ENCODE measurements at regions not wholly inside any gene's neighbourhood (a gene's known extent, or its start where the extent isn't known, plus 50 kb on each side); places are given as distances from the start of the nearest gene placed in this dataset.

DNA sequence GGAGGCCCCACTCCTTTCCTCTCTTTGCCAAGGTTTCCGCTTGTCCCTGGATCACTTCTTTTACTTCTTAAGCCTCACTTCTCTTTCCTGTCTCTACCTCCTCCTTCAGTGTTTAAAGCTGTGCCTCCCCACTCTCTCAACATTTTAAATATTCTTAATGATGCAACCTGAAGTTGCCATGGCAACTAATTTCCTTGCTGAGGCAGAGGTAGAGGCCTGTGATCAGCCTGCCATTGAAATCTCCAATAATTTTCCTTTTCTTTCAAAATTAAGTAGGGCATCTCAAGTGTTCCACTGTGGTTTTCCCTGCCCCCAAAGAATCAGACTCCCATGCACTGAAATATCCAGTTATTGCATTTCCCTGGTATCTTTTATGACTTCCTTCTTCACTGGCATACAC lies 108.6 kb upstream of the VRK1 start:
- H3K27ac ChIP-seq (ENCODE audit: low read depth, low read length): no peak overlapping the region
- H3K9ac ChIP-seq (ENCODE audit: low read length): no peak overlapping the region
- H3K4me3 ChIP-seq (ENCODE audit: low read depth, low read length): no peak overlapping the region
- H3K4me1 ChIP-seq (ENCODE audit: control insufficient read depth, insufficient read depth, low read length): peaks cover 2% of the 10 kb centered on the region
- H3K9me3 ChIP-seq (ENCODE audit: control insufficient read depth, insufficient read depth, low read depth, low read length): no peaks in the 10 kb centered on the region
- H3K27me3 ChIP-seq (ENCODE audit: control insufficient read depth, insufficient read depth, low read length): peaks cover 89% of the 10 kb centered on the region
- H3K36me3 ChIP-seq (ENCODE audit: control insufficient read depth, insufficient read depth, low read length): no peaks in the 10 kb centered on the region

DNA sequence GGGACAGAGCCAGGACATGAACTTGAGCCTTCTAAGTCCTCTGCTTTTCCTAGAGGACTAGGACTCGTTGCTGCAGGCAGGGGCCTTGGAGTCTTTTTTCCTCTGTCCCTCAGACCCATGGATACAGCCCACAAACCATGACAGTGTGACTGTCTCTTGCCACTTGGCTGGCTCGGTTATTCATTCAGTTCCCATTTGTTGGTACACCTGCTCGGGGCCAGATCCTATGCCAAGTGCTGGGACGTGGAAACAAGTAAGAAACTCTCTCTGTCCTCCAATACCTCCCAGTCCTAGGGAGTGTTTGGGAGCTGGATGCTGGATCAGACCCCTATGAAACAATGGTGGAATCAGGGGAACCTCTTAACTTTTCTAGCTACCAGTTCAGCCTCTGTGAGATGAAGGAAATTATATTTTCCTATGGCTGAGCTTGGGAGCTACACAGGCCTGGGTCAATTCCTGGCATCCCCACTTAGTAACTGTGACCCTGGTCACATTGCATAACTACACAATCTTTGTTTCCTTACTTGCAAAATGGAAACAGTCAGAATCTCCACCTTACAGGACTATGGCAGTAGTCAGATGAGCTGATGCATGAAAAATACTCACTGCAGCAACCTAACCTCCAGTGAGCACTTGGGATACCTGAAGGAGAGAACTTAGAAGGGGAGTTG lies 106.3 kb upstream of the VRK1 start:
- Histone ChIP-seq H3K36me3 (ENCODE audit: control insufficient read depth, insufficient read depth, low read length) (no peaks in the 10 kb centered on the region), H3K9me3 (ENCODE audit: control insufficient read depth, insufficient read depth, low read depth, low read length) (no peaks in the 10 kb centered on the region), H3K4me3 (ENCODE audit: low read depth, low read length) (no peak overlapping the region), H3K4me1 (ENCODE audit: control insufficient read depth, insufficient read depth, low read length) (peaks cover 14% of the 10 kb centered on the region), H3K27me3 (ENCODE audit: control insufficient read depth, insufficient read depth, low read length) (peaks cover 90% of the 10 kb centered on the region), H3K9ac (ENCODE audit: low read length) (no peak overlapping the region), H3K27ac (ENCODE audit: low read depth, low read length) (no peak overlapping the region)

DNA sequence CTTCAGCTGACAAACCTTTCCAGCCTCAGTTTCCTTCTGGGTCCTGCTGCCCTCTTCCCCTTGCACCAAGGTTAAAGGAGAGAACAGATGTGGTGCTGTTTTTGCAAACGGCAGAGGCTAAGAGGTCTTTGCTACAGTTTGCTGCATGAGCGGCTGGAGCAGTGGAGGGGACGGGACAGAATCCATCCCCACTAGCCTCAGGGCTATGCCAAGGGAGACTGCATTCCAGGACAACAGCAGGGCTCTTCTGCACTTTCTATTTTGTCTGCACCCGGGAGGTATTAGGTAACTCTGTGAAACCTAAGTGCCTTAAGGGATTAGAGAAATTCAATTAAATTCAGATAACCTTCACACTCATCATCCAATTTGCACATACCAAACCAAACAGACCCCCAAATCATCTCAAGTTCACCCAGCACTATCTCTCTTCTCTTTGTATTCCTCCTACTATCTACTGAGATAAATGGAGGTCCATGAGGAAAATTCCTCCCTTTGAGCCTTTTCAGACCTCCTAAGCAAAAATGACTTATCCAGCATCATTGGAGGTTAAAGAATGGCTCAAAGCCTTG lies 103.8 kb upstream of the VRK1 start:
- Histone ChIP-seq H3K9me3 (ENCODE audit: control insufficient read depth, insufficient read depth, low read depth, low read length) (no peaks in the 10 kb centered on the region), H3K4me3 (ENCODE audit: low read depth, low read length) (no peak overlapping the region), H3K36me3 (ENCODE audit: control insufficient read depth, insufficient read depth, low read length) (no peaks in the 10 kb centered on the region), H3K27me3 (ENCODE audit: control insufficient read depth, insufficient read depth, low read length) (peaks cover 98% of the 10 kb centered on the region), H3K9ac (ENCODE audit: low read length) (no peak overlapping the region), H3K27ac (ENCODE audit: low read depth, low read length) (no peak overlapping the region), H3K4me1 (ENCODE audit: control insufficient read depth, insufficient read depth, low read length) (peaks cover 14% of the 10 kb centered on the region)

DNA sequence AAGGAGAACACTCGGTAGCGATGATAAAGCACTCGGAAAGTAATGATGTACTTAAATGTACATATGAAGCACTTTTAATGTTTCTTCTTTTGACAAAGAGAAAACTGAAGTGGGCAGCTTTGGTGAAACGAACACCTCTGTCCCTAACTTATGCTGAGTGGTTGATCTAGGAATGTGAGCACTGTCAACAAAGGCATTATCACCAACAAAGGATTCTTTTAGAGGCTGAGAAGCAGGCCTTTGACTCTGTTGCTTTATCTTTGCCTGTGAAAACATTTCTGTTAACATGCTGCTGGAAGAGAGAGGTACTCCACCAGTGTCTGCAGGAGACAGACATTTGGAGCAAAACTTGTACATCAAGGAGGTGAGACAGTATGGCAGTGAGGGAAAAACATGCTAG lies 103.2 kb upstream of the VRK1 start:
- no peak overlapping the region for H3K27ac ChIP-seq (ENCODE audit: low read depth, low read length)
- H3K4me1 ChIP-seq (ENCODE audit: control insufficient read depth, insufficient read depth, low read length): peaks cover 14% of the 10 kb centered on the region
- H3K9ac ChIP-seq (ENCODE audit: low read length): no peak overlapping the region
- H3K36me3 ChIP-seq (ENCODE audit: control insufficient read depth, insufficient read depth, low read length): no peaks in the 10 kb centered on the region
- no peak overlapping the region for H3K4me3 ChIP-seq (ENCODE audit: low read depth, low read length)
- peaks cover 96% of the 10 kb centered on the region for H3K27me3 ChIP-seq (ENCODE audit: control insufficient read depth, insufficient read depth, low read length)
- no peaks in the 10 kb centered on the region for H3K9me3 ChIP-seq (ENCODE audit: control insufficient read depth, insufficient read depth, low read depth, low read length)

DNA sequence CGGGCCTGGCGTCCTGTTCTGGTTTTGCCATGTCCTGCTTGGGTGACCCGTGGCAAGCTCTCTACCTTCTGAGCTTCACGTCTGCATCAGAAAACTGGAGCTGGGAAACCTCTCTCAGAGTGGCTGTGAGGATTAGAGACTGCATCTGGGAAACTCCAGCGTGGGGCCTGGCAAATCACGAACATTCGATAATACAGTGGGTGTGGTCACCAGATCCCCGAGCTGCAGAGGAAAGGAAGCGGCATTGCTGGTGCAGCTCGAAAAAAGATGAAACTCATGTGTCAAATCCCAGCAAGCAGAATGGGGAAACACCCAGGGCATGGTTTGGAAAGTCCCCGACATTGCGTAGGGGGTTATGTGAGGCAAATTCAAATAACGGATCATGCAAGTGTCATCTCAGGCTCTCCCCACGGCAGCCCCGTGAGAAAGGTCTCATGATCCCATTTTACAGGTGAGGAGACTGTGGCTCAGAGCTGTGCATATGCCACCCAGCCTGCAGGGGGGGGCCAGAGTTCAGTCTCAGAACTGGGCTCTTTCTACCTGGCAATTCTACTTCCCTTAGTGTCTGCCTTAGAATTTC lies 98.1 kb upstream of the VRK1 start:
- H3K9me3 ChIP-seq (ENCODE audit: control insufficient read depth, insufficient read depth, low read depth, low read length): no peaks in the 10 kb centered on the region
- H3K4me1 ChIP-seq (ENCODE audit: control insufficient read depth, insufficient read depth, low read length): peaks cover 8% of the 10 kb centered on the region
- H3K27ac ChIP-seq (ENCODE audit: low read depth, low read length): no peak overlapping the region
- no peak overlapping the region for H3K4me3 ChIP-seq (ENCODE audit: low read depth, low read length)
- no peaks in the 10 kb centered on the region for H3K36me3 ChIP-seq (ENCODE audit: control insufficient read depth, insufficient read depth, low read length)
- peaks cover 46% of the 10 kb centered on the region for H3K27me3 ChIP-seq (ENCODE audit: control insufficient read depth, insufficient read depth, low read length)
- no peak overlapping the region for H3K9ac ChIP-seq (ENCODE audit: low read length)

DNA sequence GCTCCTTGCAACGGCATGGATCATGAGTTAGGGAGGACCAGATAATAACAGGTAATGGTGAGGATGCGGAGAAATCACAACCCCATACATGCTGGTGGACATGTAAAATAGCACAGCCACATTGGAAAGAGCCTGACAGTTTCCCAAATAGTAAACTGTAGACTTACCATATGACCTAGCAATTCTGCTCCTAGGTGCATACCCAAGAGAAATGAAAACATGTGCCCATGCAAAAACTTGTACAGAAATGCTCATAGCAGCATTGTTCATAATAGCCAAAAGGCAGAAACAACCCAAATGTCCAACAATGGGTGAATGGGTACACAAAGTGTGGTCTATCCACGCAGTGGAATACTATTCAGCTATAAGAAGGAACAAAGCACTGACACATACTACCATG lies 97.5 kb upstream of the VRK1 start:
- Histone ChIP-seq H3K9me3 (ENCODE audit: control insufficient read depth, insufficient read depth, low read depth, low read length) (no peaks in the 10 kb centered on the region), H3K27ac (ENCODE audit: low read depth, low read length) (no peak overlapping the region), H3K9ac (ENCODE audit: low read length) (no peak overlapping the region), H3K4me3 (ENCODE audit: low read depth, low read length) (no peak overlapping the region), H3K36me3 (ENCODE audit: control insufficient read depth, insufficient read depth, low read length) (no peaks in the 10 kb centered on the region), H3K27me3 (ENCODE audit: control insufficient read depth, insufficient read depth, low read length) (peaks cover 40% of the 10 kb centered on the region), H3K4me1 (ENCODE audit: control insufficient read depth, insufficient read depth, low read length) (peaks cover 2% of the 10 kb centered on the region; the same call in 1 of the 2 replicates)

DNA sequence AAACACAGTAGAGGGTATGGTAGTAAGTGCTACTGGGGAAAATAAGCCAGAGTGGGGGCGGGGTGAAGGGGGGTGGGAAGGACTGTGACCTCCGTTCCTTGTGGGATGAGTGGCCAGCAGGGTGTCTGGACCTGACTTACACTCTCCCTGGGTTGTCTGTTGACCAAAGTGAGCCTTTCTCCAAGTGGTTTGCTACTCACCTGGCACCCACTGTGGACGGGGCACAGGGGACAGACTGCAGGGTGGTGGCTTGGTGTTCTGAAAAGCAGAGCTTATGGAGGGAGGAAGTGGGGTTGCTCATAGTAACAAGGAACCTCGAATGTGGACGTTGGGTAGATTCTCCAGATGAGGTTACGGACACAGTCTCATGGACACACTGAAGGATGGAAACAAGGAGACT lies 94.4 kb upstream of the VRK1 start:
- no peak overlapping the region for H3K9ac ChIP-seq (ENCODE audit: low read length)

DNA sequence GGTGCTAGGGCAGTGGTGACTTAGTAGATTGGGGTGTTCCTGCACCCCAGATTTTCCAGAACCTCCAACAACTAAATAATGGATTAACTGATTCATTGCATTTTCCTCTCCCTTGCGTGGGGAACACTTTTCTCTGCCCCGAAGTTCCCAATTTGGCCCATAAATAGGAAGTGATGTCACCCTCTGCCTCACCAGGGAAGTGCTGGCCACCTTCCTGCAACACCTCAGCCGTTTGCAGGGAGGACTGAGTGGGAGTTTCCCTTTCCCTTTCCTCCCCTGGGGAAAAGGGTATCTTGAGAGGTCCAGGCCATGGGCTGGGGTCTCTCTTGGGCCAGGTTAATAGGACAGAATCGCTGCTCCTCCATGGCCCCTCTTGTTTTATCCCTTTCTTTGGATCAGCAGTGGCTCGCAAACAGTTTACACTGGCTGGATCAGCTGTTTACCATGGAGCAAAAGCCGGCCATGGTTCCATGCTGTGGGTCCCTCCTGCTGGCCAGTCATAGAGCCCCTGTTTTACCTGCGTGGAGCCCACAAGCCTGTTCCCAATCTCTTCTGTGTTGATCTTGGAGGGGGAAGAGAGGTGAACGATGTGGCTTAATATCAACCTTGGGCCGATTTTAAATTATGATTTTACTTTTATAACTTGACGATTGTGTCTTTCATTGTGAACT lies 91.6 kb upstream of the VRK1 start:
- H3K9ac ChIP-seq (ENCODE audit: low read length): no peak overlapping the region
- no peaks in the 10 kb centered on the region for H3K9me3 ChIP-seq (ENCODE audit: control insufficient read depth, insufficient read depth, low read depth, low read length)
- no peak overlapping the region for H3K4me3 ChIP-seq (ENCODE audit: low read depth, low read length)
- no peaks in the 10 kb centered on the region for H3K36me3 ChIP-seq (ENCODE audit: control insufficient read depth, insufficient read depth, low read length)
- H3K27me3 ChIP-seq (ENCODE audit: control insufficient read depth, insufficient read depth, low read length): no peaks in the 10 kb centered on the region
- H3K27ac ChIP-seq (ENCODE audit: low read depth, low read length): no peak overlapping the region
- peaks cover 3% of the 10 kb centered on the region; the same call in 1 of the 2 replicates for H3K4me1 ChIP-seq (ENCODE audit: control insufficient read depth, insufficient read depth, low read length)

More for the DNA sequence above, 94.4 kb upstream of the VRK1 start:
- no peak overlapping the region for H3K4me3 ChIP-seq (ENCODE audit: low read depth, low read length)
- H3K9me3 ChIP-seq (ENCODE audit: control insufficient read depth, insufficient read depth, low read depth, low read length): no peaks in the 10 kb centered on the region
- H3K4me1 ChIP-seq (ENCODE audit: control insufficient read depth, insufficient read depth, low read length): peaks cover 3% of the 10 kb centered on the region; the same call in 1 of the 2 replicates
- H3K27ac ChIP-seq (ENCODE audit: low read depth, low read length): no peak overlapping the region
- no peaks in the 10 kb centered on the region for H3K36me3 ChIP-seq (ENCODE audit: control insufficient read depth, insufficient read depth, low read length)
- H3K27me3 ChIP-seq (ENCODE audit: control insufficient read depth, insufficient read depth, low read length): peaks cover 8% of the 10 kb centered on the region

DNA sequence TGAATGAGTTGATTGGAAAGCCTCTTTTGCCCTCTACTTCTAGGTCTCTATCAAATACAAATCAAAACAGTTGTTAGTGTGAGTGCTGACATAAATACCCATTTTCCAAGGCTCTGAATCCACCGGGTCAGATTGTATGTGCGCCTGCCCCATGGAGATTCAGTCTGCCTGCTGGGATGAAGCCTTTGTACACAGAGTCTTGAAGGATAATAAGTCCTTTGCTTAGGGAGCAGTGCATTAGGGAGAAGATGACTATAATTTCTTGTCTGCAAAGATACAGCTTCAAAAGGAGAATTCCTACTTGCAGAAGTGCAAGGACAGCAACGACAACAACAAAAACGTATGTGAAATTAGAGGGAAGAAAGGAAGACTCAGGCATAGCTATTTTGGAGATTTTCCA lies 90.3 kb upstream of the VRK1 start:
- Histone ChIP-seq H3K27ac (ENCODE audit: low read depth, low read length) (no peak overlapping the region), H3K27me3 (ENCODE audit: control insufficient read depth, insufficient read depth, low read length) (no peaks in the 10 kb centered on the region), H3K9me3 (ENCODE audit: control insufficient read depth, insufficient read depth, low read depth, low read length) (no peaks in the 10 kb centered on the region), H3K4me1 (ENCODE audit: control insufficient read depth, insufficient read depth, low read length) (peaks cover 3% of the 10 kb centered on the region; the same call in 1 of the 2 replicates), H3K9ac (ENCODE audit: low read length) (no peak overlapping the region), H3K4me3 (ENCODE audit: low read depth, low read length) (no peak overlapping the region), H3K36me3 (ENCODE audit: control insufficient read depth, insufficient read depth, low read length) (no peaks in the 10 kb centered on the region)

DNA sequence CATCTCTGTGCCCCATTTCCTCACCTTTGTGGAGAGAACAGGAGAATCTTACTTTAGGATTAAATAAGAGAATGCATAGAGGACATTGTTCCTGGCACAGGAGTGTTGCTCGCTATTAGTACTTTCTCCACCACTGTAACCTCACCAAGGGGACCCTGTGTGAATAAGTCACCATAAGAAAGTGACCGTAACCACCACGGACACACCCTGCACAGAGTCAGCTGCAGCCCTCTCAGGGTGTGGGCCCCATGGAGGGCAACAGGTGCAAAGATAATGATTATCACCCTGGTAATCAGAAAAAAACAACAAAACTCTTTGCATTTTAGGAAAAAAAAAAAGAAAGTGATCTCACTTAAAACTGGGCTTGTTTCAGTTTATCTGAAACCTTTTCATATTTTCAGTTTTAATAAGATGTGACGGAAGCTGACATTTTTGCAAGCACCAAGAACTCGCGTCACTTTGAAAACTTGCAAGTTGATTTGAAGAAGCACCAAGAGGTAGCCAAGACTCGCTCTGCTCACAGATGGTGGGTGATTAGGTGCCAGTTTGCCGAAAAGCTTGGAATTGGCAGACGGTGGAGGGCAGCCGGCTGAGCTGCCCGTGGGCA lies 87.0 kb upstream of the VRK1 start:
- no peak overlapping the region for H3K27ac ChIP-seq (ENCODE audit: low read depth, low read length)
- peaks cover 3% of the 10 kb centered on the region; the same call in 1 of the 2 replicates for H3K4me1 ChIP-seq (ENCODE audit: control insufficient read depth, insufficient read depth, low read length)
- H3K4me3 ChIP-seq (ENCODE audit: low read depth, low read length): no peak overlapping the region
- H3K9ac ChIP-seq (ENCODE audit: low read length): no peak overlapping the region
- no peaks in the 10 kb centered on the region for H3K27me3 ChIP-seq (ENCODE audit: control insufficient read depth, insufficient read depth, low read length)
- H3K36me3 ChIP-seq (ENCODE audit: control insufficient read depth, insufficient read depth, low read length): no peaks in the 10 kb centered on the region
- no peaks in the 10 kb centered on the region for H3K9me3 ChIP-seq (ENCODE audit: control insufficient read depth, insufficient read depth, low read depth, low read length)
